ENCODE measurements at regions not wholly inside any gene's neighbourhood (a gene's known extent, or its start where the extent isn't known, plus 50 kb on each side); places are given as distances from the start of the nearest gene placed in this dataset.
A peak's percentile ranks its signal among the peaks of the same experiment; 100 is the strongest.

- ChIA-PET CTCF (interaction anchor here (0.9 to 2.2 kb wide), 8 partner anchors 8 to 420 kb away, joined by 3 to 17 read pairs (median 7); no protein-coding TSS in a partner anchor), POLR2A (no interaction called here)
- intact Hi-C loops (cut with micrococcal nuclease) (loop anchor here (1.0 to 2.0 kb wide), 4 partner anchors 8 to 564 kb away; no protein-coding TSS in a partner anchor), dilution Hi-C loops (cut with MboI; ENCODE audit: extremely low pct_ligation_motif_present, low sequenced_read_pairs) (no loop called here)
- H3K4me1 ChIP-seq (ENCODE audit: control insufficient read depth, extremely low read depth, insufficient read depth, low read length) = peaks cover 22% of the 10 kb centered on the region
- H3K27ac ChIP-seq (ENCODE audit: insufficient read depth, low read depth, low read length) = peak overlapping the region; percentile 81
- H2AFZ ChIP-seq (ENCODE audit: low read depth, low read length) = no peak overlapping the region
- no TSS peak for BruUV-seq (replicated peaks)
- no peaks in the 10 kb centered on the region for H3K36me3 ChIP-seq (ENCODE audit: control insufficient read depth in 2 of 2, extremely low read depth in 1 of 2, insufficient read depth in 2 of 2, low read length in 2 of 2)
- H3K9ac ChIP-seq (replicated peaks; ENCODE audit: extremely low read depth, insufficient read depth, low read length) = peak overlapping the region; percentile 10
- H3K4me2 ChIP-seq (ENCODE audit: insufficient read depth, low read length) = peak overlapping the region; percentile 39
- no peaks in the 10 kb centered on the region for H3K79me2 ChIP-seq (ENCODE audit: control insufficient read depth, insufficient read depth, low read length)
- DNase-seq (ENCODE audit: low read depth, low spot score) = no peak
- TF ChIP-seq CTCF (IDR thresholded peaks at IDR 0.05; ENCODE audit: extremely low read depth in 1 of 2, insufficient read depth in 1 of 2, low read depth in 1 of 2, low read length in 2 of 2) (no peak), EZH2 (IDR thresholded peaks at IDR 0.05; ENCODE audit: borderline replicate concordance, low read depth, low read length, severe bottlenecking) (no peak), JUN (IDR thresholded peaks at IDR 0.05; ENCODE audit: borderline replicate concordance, insufficient read depth, insufficient read length, low read depth) (no peak), MYC (IDR thresholded peaks at IDR 0.05; ENCODE audit: low read depth, low read length) (no peak), FOS (IDR thresholded peaks at IDR 0.05; ENCODE audit: borderline replicate concordance, insufficient read depth, low read length) (no peak), GATA2 (IDR thresholded peaks at IDR 0.05; ENCODE audit: insufficient read depth, insufficient read length, low read depth, low read length) (no peak), POLR2AphosphoS5 (IDR thresholded peaks at IDR 0.05; ENCODE audit: insufficient read depth, low read depth, low read length) (no peak), POLR2A (IDR thresholded peaks at IDR 0.05; ENCODE audit: low read depth, low read length) (no peak)
- TF ChIP-seq, protein P1, sequence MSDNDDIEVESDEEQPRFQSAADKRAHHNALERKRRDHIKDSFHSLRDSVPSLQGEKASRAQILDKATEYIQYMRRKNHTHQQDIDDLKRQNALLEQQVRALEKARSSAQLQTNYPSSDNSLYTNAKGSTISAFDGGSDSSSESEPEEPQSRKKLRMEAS (IDR thresholded peaks at IDR 0.05; ENCODE audit: insufficient read depth, insufficient read length) = no peak
- H3K4me3 ChIP-seq (replicated peaks in 1 of 3; ENCODE audit: insufficient read depth in 1 of 3, low read depth in 1 of 3, low read length in 3 of 3) = no peak overlapping the region
- FAIRE-seq = no peak
- no peaks in the 10 kb centered on the region for H3K9me1 ChIP-seq (replicated peaks; ENCODE audit: control insufficient read depth, extremely low read depth, insufficient read depth, low read length)
- no peaks in the 10 kb centered on the region for H4K20me1 ChIP-seq (replicated peaks; ENCODE audit: control insufficient read depth, extremely low read depth, insufficient read depth, low read length)
- no peaks in the 10 kb centered on the region for H3K27me3 ChIP-seq (ENCODE audit: control insufficient read depth in 2 of 2, insufficient read depth in 2 of 2, low read length in 2 of 2)
- no peaks in the 10 kb centered on the region for H3K9me3 ChIP-seq (replicated peaks; ENCODE audit: control insufficient read depth, insufficient read depth, low read length)
Observed at GRCh38 chr4:17336069-17336468, 175.8 kb downstream of the QDPR start.
